SH-SY5Y (cell line): ENCODE measurements at regions not wholly inside any gene's neighbourhood (a gene's known extent, or its start where the extent isn't known, plus 50 kb on each side); places are given as distances from the start of the nearest gene placed in this dataset.

Source experiments
- GATA2 ChIP-seq: IDR thresholded peaks from 2 replicates; pipeline ENCODE4 v1.6.1; 2011; ENCODE audit warnings: mild to moderate bottlenecking, low read depth, low read length
- GATA3 ChIP-seq: IDR thresholded peaks from 2 replicates; pipeline ENCODE4 v1.6.1; 2011; ENCODE audit warnings: low read depth, mild to moderate bottlenecking, low read length, moderate library complexity

DNA sequence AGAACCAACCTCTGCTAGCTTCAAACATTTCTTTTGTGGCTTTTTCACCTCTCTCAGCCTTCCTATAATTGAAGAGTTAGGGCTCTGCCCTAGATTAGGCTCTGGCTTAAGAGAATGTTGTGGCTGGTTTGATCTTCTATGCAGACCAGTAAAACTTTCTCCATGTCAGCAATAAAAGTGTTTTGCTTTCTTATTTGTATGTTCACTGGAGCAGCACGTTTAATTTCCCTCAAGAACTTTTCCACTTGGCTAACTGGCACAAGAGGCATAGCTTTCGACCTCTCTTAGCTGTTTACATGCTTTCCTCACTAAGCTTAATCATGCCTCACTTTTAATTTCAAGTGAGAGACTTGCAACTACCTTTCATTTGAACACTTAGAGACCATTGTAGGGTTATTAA, 964.7 kb downstream of the ROBO2 start:
- no peak for TF ChIP-seq GATA3
- no peak for TF ChIP-seq GATA2

DNA sequence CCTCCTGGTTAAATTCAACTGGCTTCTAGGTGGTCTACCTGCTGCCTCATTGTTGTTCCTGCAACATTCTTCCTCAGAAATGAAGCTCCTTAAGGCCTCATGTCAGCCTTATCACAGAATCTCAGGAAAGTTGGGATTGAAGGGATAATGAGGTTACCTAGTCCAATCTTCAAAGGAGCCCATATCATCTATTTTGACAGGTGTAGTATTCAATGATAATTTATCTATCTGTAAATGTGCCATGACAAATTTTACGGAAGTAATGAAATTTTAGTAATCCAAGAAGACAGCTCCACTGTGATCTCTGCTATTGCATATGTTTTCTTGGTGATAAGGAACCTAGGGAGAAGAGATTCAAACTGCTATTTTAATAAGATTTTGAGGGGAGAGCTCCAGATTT, 973.8 kb downstream of the ROBO2 start:
- no peak for TF ChIP-seq GATA3
- no peak for TF ChIP-seq GATA2

DNA sequence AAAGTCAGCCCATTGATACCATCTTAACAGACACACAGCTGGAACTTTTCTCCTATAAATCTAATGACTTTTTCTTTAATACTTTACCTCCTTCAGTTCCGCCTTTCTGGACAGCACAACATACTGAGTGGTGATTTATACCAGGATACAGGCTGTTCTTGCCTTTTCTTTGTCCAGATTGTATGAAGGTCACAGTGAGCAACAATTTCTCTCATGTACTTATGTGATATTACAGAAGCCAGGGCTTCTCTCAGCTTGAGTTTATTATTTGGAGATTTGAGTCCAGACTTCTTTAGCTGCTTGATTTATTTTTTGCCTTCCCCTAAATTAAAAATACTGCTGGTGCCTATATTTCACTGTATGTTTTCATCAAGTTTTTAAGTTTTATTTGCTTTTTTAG, 976.0 kb downstream of the ROBO2 start:
- TF ChIP-seq GATA2 = no peak
- no peak for TF ChIP-seq GATA3

DNA sequence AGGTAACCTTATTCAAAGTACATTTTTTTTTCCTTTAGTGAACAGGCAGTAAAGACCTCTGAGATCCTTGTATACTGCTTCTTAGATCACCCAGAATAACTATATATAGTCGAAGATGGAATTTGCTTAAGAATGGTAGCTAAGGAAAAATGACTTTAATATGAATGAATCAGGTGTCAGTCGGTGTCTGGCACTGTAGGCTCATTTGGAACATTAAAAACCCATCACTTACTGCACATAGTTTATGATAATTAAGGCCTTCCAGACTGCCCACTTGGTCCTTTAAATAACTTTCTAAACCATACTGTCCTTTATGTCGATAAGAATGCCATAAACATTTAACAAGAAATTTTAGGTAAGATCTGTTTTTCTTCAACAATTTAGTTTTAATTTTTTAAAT, 981.8 kb downstream of the ROBO2 start:
- no peak for TF ChIP-seq GATA2
- no peak for TF ChIP-seq GATA3

DNA sequence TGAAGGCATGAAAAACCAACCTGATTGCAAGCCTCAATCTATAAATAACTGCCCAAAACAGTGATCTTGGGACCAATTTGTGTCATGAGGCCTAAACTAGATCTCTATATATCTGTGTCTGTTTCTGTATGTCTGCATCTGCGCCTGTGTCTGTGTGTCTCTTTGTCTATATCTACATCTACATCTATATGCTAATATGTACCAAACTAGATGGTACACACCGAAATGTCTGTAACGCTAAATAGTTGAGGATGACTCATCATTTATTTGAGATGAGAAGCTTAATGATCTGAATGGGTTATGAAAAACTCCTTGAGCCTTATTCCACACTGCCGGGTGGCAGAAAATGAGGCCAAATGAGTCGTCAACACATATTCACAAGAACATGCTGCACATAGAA, 982.3 kb downstream of the ROBO2 start:
- TF ChIP-seq GATA2 (no peak), GATA3 (peak; percentile 52; the same call in 1 of the 2 replicates)

DNA sequence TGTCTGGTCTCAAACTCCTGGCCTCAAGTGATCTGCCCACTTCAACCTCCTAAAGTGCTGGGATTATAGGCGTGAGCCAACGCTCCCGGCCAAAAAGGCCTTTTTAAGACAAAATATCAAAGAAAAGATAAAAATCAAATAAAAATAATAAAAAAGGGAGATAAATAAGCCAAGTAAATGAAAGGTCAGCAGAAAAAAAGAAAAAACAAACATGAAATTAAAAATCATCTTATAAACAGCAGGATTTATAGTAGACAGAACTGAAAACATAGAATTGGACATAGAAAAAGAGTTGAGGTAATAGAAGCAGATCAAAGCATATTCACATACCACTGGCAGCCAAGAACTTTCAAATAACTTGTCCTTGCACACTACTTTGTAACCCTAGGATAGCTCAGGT, 983.4 kb downstream of the ROBO2 start:
- no peak for TF ChIP-seq GATA2
- TF ChIP-seq GATA3 = no peak

DNA sequence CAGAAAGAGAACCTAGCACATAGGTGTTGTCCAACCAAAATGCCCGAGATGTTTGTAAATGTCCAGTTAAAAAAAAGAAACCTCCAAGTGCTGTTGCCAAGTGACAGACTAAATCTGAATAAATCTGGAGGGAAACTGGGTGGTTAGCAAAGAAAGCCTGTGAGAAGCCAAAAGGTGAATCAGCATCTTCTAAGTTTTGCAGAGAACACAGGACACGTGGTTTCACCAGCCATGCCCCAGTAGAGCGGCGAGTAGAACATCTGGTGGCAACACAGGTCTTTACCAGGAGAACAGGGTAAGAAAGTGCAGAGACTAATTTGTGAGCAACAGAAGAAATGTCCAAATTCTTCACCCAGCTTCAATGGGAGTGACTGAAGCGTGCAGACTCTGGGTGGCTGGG, 986.0 kb downstream of the ROBO2 start:
- TF ChIP-seq GATA2 = no peak
- no peak for TF ChIP-seq GATA3

DNA sequence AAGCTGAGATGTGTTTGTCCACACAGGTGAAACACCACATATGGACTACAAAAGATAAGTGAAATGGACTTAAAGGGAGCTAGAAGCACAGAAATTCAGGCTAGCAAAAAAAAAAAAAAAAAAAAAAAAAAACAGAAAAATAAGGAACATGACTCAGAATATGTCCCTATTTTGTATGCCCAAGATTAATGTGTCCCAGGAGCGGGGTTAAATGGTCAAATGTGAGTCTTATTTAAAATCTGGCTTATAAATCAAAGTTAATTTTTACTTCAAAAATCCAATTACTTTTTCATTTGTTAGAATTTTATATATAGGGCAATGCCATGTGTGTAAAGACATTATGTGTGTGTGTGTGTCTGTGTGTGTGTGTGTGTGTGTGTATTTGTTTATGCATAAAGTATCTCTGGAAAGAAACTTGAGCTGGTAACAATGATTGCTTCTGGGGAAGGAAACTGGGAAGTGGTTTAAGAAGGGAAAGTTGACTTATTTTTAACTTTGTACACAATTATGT, 986.5 kb downstream of the ROBO2 start:
- TF ChIP-seq GATA2 = no peak
- no peak for TF ChIP-seq GATA3

DNA sequence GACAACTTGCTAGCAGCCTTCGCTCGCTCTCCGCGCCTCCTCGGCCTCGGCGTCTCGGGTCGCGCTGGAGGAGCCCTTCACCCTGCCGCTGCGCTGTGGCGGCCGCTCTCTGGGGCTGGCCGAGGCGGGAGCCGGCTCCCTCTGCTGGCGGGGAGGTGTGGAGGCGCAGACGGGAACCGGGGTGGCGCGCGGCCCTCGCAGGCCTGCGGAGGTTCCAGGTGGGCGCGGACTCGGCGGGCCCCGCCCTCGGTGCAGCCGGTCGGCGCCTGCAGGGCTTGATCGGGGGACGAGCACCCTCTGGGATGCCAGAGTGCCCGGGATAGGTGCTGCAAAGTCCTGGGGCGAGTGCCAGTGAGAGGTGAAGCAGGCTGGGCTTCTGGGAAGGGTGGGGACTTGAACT, 989.9 kb downstream of the ROBO2 start:
- no peak for TF ChIP-seq GATA3
- no peak for TF ChIP-seq GATA2

DNA sequence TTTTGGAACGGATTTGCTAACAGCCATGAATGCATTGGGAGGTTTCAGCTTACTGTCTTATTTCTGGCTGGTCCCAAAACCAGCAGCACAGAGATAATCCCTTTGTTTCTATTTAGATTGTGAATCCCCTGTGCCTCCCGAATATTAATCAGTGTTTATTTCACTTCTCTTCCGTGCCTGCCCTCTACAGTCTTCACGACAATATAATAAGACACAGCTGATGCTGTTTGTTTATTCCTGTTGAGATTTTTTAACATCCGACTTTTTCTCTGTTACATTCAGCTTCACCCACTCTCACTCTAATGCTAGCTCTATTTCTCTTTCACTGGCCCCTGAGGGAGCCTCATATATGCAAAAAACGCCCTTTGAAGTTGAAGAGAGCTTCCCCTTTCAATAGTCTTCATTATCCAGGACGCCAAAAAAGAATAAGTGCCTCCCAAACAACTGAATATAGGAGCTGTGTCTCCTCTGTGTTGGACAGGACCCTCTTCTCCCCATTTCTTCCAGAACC, 995.3 kb downstream of the ROBO2 start:
- TF ChIP-seq GATA3 (no peak), GATA2 (no peak)

DNA sequence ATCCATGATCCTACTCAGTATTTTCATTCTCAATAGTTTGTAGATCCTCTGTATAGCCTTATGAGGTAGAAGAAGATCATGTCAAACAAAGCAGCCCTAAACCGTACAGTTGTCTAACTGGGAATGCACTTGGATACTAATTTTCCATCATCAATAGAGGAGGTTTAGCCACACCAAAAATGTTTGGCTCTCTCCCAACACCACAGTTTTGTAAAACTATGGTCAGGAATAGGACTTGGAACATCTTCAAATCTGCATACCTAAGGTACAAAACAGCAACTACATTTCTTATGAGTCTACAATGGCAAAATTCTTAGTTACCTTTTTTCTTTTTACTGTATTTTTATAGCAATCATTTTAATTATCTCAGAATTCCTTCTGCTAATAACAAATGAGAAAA, 1001.6 kb downstream of the ROBO2 start:
- TF ChIP-seq GATA2 (no peak), GATA3 (no peak)

DNA sequence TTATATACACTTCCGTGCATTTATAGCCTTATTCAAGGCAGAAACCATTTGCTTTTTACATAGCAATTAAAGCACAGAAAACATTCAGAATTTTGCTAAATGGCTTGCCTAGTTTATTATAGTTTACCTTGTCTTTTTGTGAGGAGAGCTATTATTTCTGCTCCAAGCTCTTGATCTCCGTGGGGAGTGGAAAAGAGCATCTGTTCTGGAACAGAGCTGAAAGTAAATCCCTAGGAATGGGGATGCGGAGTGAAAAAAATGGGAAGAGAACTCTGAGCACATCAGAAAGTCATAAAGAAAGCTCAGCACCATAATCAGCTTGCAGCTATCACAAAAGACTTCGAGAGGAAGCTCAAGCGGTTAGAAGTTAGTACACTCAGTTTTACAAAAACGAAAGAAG, 1006.7 kb downstream of the ROBO2 start:
- no peak for TF ChIP-seq GATA2
- TF ChIP-seq GATA3 = no peak

DNA sequence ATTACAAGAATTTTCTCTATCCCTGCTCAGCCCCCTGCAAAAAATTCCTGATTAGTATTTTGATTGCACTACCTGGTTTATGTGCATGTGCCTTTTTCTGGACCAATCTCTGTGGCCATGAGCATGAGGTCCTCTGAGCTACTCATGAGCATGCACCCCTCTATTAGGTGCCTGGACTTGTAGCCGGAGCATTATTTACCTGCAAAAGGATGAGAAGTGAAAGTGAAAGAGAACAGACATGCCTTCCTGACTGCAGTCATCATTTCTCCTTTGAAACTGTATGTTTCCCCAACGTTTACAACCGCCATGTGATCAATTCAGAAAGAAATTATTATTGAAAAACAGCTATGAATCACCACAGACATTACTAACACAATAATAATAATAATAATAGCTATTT, 1008.8 kb downstream of the ROBO2 start:
- TF ChIP-seq GATA2 = no peak
- TF ChIP-seq GATA3 = no peak

DNA sequence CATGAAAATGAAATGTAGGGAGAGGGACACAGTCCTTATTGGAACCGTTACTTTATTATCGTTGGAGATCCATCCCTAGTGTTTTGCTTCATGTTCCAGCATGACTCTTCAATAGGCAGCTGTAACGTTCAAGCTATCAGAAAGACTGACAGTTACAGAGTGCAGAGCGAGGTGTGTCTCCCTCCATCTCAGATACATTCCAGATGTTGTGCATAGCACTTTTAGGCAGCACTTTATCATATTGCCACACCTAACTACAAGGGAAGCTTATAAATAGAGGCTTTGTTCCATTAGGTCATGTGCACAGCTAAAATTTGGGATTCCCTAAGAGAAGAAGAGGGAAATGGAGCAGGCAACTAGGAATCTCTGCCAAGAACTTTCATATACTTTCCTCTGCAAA, 1009.6 kb downstream of the ROBO2 start:
- TF ChIP-seq GATA3 (no peak), GATA2 (no peak)

DNA sequence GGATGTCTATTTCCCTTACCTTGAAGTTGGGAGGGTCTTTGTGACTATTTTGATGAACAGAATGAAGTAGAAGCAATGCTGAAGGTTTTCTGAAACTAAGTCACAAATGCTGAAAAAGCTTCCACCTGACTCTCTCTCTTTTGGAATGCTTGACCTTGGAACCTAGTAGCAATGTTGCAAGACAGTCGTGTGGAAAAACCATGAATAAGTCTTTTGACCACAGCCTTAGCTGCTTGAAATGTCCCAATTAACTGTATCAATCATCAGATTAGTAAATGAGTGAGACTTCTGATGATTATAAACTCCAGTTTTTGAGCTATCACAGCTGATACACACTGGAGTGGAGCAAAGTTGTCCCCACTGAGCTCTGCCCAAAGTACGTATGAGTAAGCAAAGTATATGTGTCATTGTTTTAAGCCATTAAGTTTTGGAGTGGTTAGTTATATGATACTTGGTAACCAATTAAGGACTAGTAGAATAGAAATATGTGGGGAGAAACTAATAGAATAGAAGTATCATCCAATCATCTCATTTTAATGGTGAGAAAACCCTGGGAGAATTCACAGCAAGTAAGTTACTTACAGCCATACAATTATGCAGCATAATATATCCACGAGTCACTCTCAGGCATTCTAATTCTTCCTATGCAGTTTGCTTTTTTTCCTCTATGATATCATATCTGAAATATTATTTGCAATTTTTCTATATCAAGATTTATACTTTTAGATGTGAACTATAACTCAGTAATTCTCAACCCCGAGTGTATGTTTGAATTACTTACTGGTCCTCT, 1010.6 kb downstream of the ROBO2 start:
- TF ChIP-seq GATA3 (no peak), GATA2 (no peak)
